ENCODE measurements at regions not wholly inside any gene's neighbourhood (a gene's known extent, or its start where the extent isn't known, plus 50 kb on each side); places are given as distances from the start of the nearest gene placed in this dataset.

- DNase-seq: no peak
Observed at GRCh38 chr16:86121374-86122010, 222.5 kb downstream of the IRF8 start.

DNA sequence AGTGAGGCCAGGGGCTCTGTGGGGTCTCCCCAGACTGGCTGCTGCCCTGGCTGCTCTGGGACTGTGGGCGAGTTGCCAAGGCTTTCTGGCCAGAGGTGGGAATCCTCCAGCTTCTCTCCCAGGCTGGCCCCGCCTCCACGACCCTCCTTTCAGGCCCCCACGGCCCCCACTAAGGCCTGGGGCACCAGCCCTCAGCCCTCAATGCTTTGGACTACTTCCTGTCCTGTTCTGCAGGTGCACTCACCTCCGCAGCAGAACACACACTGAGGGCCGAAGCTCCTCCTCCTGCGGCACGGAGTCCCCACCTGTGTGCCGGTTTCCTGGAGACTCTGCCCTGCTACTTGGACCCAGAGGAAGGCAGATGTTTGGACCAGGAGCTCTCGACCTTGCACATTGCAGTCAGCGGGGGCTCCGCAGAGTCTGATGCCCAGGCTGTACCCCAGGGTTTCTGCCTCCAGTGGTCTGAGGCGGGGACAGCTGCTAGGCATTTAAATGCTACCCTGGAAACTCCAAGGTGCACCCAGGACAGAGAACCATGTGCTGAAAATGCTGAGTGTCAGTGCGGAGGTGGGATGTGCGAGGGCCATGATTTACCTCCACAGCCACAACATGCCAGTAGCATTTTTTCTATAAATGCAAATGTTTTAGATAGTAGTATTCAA, 223.8 kb downstream of the IRF8 start:
- no peak for DNase-seq

GRCh38 chr16:86124321-86124720, 225.4 kb downstream of the IRF8 start:
- no peak for DNase-seq

- no peak for DNase-seq
Observed at GRCh38 chr16:86126891-86127290, 227.9 kb downstream of the IRF8 start.

GRCh38 chr16:86127366-86127765, 228.4 kb downstream of the IRF8 start:
- no peak for DNase-seq

GRCh38 chr16:86128246-86128645, 229.3 kb downstream of the IRF8 start:
- no peak for DNase-seq

- DNase-seq: no peak
Observed at GRCh38 chr16:86129541-86129940, 230.6 kb downstream of the IRF8 start.

DNA sequence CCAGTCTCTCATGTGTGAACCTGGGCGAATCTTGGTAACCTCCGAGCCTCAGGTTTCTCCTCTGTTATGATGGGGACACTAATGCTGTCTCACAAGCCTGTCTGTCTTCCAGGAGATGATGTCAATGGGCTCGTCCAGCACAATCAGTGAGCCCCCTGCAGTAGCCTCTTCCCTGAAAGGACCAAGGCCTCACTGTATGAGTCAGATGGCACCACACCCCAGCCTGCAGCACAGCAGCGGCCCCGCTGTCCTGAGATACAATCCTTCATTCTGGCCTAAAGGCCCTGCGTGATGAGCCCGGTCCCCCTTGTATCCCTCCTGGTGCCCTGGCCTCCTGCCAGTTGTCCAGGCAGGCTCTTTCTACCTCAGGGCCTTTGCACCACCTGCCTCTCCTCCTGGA, 234.4 kb downstream of the IRF8 start:
- no peak for DNase-seq

DNA sequence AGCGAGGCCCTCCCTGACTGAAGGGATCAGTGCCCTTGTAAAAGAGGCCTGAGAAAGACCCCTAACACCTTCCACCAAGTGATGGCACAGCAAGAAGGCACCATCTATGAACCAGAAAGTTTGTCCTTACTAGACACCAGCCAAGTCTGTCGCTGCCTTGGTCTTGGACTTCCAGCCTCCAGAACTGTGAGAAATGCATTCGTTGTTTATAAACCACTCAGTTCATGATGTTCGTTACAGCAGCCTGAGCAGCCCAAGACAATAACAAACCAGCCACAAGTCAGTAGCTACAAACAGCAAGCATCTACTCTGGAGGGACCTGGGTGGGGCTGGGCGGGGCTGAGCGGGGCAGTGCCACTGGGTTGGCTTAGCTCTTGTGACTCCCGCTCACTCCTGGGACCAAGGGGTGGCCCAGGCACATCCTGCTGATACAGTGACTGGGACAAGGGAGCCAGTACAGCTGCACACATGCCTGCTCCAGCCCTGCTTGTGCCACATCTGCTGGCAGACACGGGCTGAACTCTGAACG, 234.9 kb downstream of the IRF8 start:
- DNase-seq: no peak

DNA sequence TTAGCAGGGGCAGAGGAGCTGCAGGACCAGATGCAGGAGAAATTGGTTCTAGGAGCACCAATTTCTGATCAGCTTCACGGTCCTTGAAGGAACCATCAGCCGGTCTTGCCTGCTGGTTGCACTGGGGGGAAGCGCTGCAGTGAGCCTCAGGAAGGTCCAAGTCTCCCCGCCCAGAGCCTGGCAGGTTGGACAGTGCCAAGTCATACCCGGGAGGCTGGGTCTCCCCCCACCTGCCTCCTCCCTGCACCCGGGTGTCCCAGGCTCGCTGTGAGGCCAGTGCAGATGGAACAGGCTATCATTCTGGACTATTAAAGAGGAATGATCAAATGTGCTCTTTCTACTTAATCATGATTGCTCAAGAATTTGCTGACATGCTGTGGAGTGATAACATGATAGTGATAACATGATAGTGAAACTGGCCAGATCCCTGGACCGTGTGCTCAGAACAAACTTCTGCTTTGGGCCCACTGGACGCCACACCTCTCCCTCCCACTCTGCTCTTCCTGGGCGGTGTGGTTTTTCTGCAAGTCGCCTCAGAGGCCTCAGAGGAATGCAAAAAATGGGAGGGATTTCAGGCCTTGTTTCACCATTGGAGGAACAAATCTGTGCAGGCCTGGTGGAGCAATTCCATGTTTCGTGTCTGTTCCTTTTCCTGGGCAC, 236.0 kb downstream of the IRF8 start:
- DNase-seq: no peak

DNA sequence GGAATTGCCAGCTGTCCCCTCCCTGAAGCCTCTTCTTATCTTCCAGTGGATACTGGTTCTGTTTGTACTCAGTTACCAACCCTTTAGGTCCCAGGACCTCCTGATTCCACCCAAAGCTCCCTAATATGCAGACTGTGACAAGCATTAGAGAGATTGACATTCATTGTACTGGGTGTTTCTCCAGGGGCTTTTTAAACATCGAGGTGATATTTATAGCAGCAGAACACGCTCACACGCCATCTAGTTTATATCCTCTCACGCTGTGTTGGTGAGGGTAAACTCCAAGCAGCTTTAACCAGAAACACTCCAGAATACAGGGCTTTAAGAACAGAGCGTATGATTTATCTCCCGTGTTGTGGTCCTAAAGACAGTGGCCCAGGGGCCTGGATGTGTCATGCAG, 238.4 kb downstream of the IRF8 start:
- DNase-seq: no peak

DNA sequence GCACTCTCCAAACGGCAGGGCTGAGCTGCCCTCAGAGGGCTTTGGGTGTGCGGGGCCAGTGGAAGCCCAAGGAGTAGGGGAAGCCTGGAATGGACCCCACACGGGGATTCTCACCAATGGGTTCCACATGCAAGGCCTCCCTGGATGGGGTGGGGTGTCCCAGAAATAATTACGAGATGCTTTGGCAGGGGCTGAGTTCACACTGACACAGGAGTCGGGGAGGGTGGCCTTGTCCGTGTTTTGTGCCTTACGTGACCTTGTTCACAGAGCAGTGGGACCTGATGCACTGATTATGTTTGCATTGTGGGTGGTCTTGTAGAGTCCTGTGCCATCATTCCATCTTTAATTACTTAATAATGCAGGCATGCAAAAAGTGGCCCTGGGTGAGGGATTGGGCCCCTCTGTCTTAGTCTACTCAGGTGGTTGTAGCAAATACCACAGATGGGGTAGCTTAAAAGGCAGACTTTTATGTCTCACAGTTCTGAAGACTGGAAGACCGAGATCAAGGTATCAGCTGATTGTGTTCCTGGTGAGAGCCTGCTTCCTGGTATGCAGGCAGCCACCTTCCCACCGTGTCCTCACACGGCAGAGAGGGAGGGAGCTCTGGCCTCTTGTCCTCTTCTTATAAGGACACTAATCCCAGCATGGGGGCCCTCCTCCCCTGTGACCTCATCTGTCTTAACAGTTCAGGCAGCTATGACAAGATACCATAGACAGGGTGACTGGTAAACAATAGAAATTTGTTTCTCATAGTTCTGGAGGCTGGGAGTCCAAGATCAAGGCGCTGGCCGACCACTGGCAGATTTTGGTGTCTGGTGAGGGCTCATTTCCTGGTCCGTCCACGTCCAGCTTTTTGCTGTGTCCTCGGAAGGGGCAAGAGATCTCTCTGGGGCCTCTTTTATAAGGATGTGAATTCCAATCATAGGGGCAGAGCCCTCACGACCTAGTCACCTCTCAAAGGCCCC, 239.4 kb downstream of the IRF8 start:
- no peak for DNase-seq

GRCh38 chr16:86142801-86143236, 243.9 kb downstream of the IRF8 start:
- DNase-seq: no peak

GRCh38 chr16:86143666-86144065, 244.7 kb downstream of the IRF8 start:
- DNase-seq: no peak

GRCh38 chr16:86145669-86146068, 246.7 kb downstream of the IRF8 start:
- DNase-seq: no peak

- no peak for DNase-seq
Observed at GRCh38 chr16:86150641-86151238, 251.8 kb downstream of the IRF8 start.

- no peak for DNase-seq
Observed at GRCh38 chr16:86151239-86151851, 252.4 kb downstream of the IRF8 start.

GRCh38 chr16:86156155-86156554, 257.2 kb downstream of the IRF8 start:
- no peak for DNase-seq

DNA sequence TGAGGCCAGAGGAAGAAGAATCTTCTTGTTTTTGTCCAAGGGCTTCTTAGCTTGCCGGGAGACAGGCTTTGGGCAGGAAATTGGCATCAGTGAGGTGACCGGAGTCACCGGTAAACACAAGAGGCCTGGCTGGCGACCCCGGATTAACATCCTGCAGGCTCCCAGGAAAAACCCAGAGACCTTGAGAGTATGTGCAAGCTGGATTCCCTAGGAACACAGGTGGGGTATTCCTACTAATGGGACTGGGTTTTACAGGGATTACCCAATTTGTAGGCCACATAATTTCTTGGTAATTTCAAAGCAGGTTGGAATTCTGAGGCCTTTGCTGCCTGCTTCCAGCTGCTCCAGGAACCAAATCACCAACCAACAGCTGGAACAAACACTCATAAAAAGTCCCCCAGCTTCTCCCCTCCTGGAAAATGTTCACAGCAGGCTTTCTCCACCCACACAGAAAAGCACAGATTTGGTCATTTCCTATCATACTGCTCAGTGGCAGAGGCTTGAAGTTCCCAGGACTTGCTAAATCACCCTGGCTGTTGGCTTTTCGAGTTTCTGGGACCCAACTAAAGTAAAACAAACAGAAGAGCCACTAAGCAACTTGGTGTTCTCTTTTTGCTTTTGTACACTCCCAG, 258.8 kb downstream of the IRF8 start:
- DNase-seq: no peak

GRCh38 chr16:86158688-86159360, 259.9 kb downstream of the IRF8 start:
- no peak for DNase-seq

DNA sequence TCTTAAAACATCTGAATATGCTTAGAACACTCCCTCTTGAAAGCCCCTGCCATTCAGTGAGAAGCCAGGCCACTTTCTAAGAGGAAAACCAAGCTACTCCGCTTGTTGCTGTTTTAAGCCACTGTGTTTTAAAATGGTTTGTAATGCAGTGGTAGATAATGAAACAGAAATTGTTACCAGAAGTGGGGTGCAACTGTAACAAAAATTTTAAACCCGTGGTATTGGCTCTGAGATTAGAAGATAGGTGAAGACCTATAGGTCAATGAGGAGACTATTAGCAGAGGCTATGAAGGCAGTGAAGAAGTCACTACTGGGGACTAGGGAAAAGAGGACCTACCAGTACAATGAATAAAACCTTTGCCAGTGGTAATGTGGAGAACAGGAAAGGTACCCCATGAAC, 266.5 kb downstream of the IRF8 start:
- DNase-seq: no peak

Measured in stimulated activated CD4-positive, alpha-beta T cell treated with anti-CD3 and anti-CD28 coated beads, Interleukin-2, amount 100 ng/mL, for 24 hours (primary cell).